ENCODE measurements at regions not wholly inside any gene's neighbourhood (a gene's known extent, or its start where the extent isn't known, plus 50 kb on each side); places are given as distances from the start of the nearest gene placed in this dataset.

- no peak for DNase-seq (ENCODE audit: low read depth)
Observed at GRCh38 chr5:14983666-14984441, 112.3 kb upstream of the ANKH start.

- no peak for DNase-seq (ENCODE audit: low read depth)
Observed at GRCh38 chr5:14980698-14981097, 109.1 kb upstream of the ANKH start.

- DNase-seq (ENCODE audit: low read depth), result no peak
Observed at GRCh38 chr5:14977058-14977685, 105.6 kb upstream of the ANKH start.

- no peak for DNase-seq (ENCODE audit: low read depth)
Observed at GRCh38 chr5:14976486-14976885, 104.9 kb upstream of the ANKH start.

GRCh38 chr5:14971873-14972272, 100.3 kb upstream of the ANKH start:
- DNase-seq (ENCODE audit: low read depth), result no peak

- DNase-seq (ENCODE audit: low read depth), result no peak
Observed at GRCh38 chr5:14968796-14969195, 97.2 kb upstream of the ANKH start.

- DNase-seq (ENCODE audit: low read depth), result no peak
Observed at GRCh38 chr5:14967166-14967565, 95.6 kb upstream of the ANKH start.

GRCh38 chr5:14965815-14966214, 94.2 kb upstream of the ANKH start:
- no peak for DNase-seq (ENCODE audit: low read depth)

- DNase-seq (ENCODE audit: low read depth), result no peak
Observed at GRCh38 chr5:14962604-14963003, 91.0 kb upstream of the ANKH start.

GRCh38 chr5:14960120-14960462, 88.5 kb upstream of the ANKH start:
- no peak for DNase-seq (ENCODE audit: low read depth)

- DNase-seq (ENCODE audit: low read depth), result no peak
Observed at GRCh38 chr5:14959399-14960119, 88.0 kb upstream of the ANKH start.

GRCh38 chr5:14958188-14958587, 86.6 kb upstream of the ANKH start:
- no peak for DNase-seq (ENCODE audit: low read depth)

GRCh38 chr5:14956423-14957046, 85.0 kb upstream of the ANKH start:
- no peak for DNase-seq (ENCODE audit: low read depth)

GRCh38 chr5:14954616-14955343, 83.2 kb upstream of the ANKH start:
- no peak for DNase-seq (ENCODE audit: low read depth)

- DNase-seq (ENCODE audit: low read depth), result no peak
Observed at GRCh38 chr5:14954216-14954615, 82.6 kb upstream of the ANKH start.

GRCh38 chr5:14953075-14953607, 81.6 kb upstream of the ANKH start:
- DNase-seq (ENCODE audit: low read depth), result no peak

GRCh38 chr5:14948383-14948782, 76.8 kb upstream of the ANKH start:
- peak; percentile 29 for DNase-seq (ENCODE audit: low read depth)

- peak; percentile 57 for DNase-seq (ENCODE audit: low read depth)
Observed at GRCh38 chr5:14946815-14947620, 75.4 kb upstream of the ANKH start.

GRCh38 chr5:14945450-14945849, 73.9 kb upstream of the ANKH start:
- peak; percentile 36 for DNase-seq (ENCODE audit: low read depth)

GRCh38 chr5:14944996-14945395, 73.4 kb upstream of the ANKH start:
- no peak for DNase-seq (ENCODE audit: low read depth)

GRCh38 chr5:14944350-14944739, 72.8 kb upstream of the ANKH start:
- DNase-seq (ENCODE audit: low read depth), result no peak

Measured in renal cortical epithelial cell (primary cell).